Transverse colon (tissue), 4 donors: ENCODE measurements at regions not wholly inside any gene's neighbourhood (a gene's known extent, or its start where the extent isn't known, plus 50 kb on each side); places are given as distances from the start of the nearest gene placed in this dataset.

Experiments
- DNase-seq: peaks from one replicate; pipeline ENCODE4 v3.0.0-alpha.2; 2019
- H3K27ac ChIP-seq, 4 donors: fragments of 200-600 bp; sonication (generic); 2 replicates each; pipeline ENCODE4 v1.5.1; 2016 to 2018; ENCODE audit warnings: inconsistent platforms in 4 of 4
- H3K27me3 ChIP-seq: fragments of 200-600 bp; sonication (generic); 2 replicates; pipeline ENCODE4 v1.5.1; 2017; ENCODE audit warnings: inconsistent platforms
- H3K36me3 ChIP-seq, 4 donors: fragments of 200-600 bp; sonication (generic); 2 replicates each; pipeline ENCODE4 v1.5.1; 2017 to 2019; ENCODE audit warnings: inconsistent platforms in 4 of 4
- H3K4me1 ChIP-seq, 4 donors: fragments of 200-600 bp; sonication (generic); 2 replicates each; pipeline ENCODE4 v1.5.1; 2017 to 2020; ENCODE audit warnings: inconsistent platforms in 4 of 4
- H3K4me3 ChIP-seq, 4 donors: fragments of 200-600 bp; sonication (generic); 1 replicate in 1 of 4; 2 replicates in 3 of 4; pipeline versions ENCODE4 v1.5.1 to v1.6.1; 2017 to 2019; ENCODE audit warnings: inconsistent platforms in 4 of 4
- H3K9me3 ChIP-seq, 2 donors: fragments of 200-600 bp; sonication (generic); 2 replicates each; pipeline ENCODE4 v1.5.1; 2017 to 2019; ENCODE audit warnings: inconsistent platforms in 2 of 2
- CTCF ChIP-seq, 5 experiments: fragments of 200-600 bp in 3 of 5; fragments of 450-650 bp in 2 of 5; sonication (generic) in 3 of 5; IDR thresholded peaks; 1 replicate in 2 of 5; 2 replicates in 3 of 5; pipeline ENCODE4 v1.5.1; 2016 to 2017; ENCODE audit warnings: antibody characterized with exemption in 5 of 5, inconsistent platforms in 3 of 5, mild to moderate bottlenecking in 2 of 5, moderate library complexity in 1 of 5
- EP300 ChIP-seq: sonication (generic); formaldehyde crosslinking; IDR thresholded peaks from one replicate; pipeline ENCODE4 v1.6.1; 2017; ENCODE audit warnings: antibody characterized with exemption, low read depth
- POLR2A ChIP-seq: fragments of 450-650 bp; IDR thresholded peaks from one replicate; pipeline ENCODE4 v1.6.1; 2016; ENCODE audit warnings: antibody characterized with exemption, mild to moderate bottlenecking, moderate library complexity
- POLR2AphosphoS5 ChIP-seq, 3 donors: sonication (generic); formaldehyde crosslinking; IDR thresholded peaks; one replicate each; pipeline ENCODE4 v1.6.1; 2016; ENCODE audit warnings: antibody characterized with exemption in 3 of 3
- WGBS, 2 donors: methylation state at CpG; one replicate each; pipeline ENCODE4 v1.1.5; 2018; ENCODE audit warnings: low coverage in 1 of 2; 5-methylcytosine and 5-hydroxymethylcytosine counted together
- in situ Hi-C, 4 donors: fragments of 200-750 bp; cut with MboI; loops; one replicate each; pipeline versions ENCODE4 v1.15.0 to v1.15.1; 2017; ENCODE audit warnings: low sequenced_read_pairs in 3 of 4, low pct_ligation_motif_present in 1 of 4, low pct_unique_long_range_greater_than_20kb in 1 of 4
- intact Hi-C: fragments of 100-400 bp; cut with DNase I; formaldehyde crosslinking; loops from one replicate; pipeline ENCODE4 v1.15.1; 2023; ENCODE audit warnings: low total_unique reads

GRCh38 chr5:7186818-7187217 lies 209.1 kb upstream of the ADCY2 start:
- in situ Hi-C loops: no loop called here
- DNase-seq: no peak
- 50 to 81% methylated on average over 2 to 3 of the region's 3 CpGs for WGBS, 2 donors
- Histone ChIP-seq H3K27ac (no peak overlapping the region), H3K27me3 (no peaks in the 10 kb centered on the region), H3K9me3 (no peaks in the 10 kb centered on the region), H3K4me1 (peaks cover 0 to 4% (median 0%) of the 10 kb centered on the region in 4 donors), H3K4me3 (no peak overlapping the region), H3K36me3 (no peaks in the 10 kb centered on the region)
- intact Hi-C loops: no loop called here
- TF ChIP-seq CTCF (IDR thresholded peaks at IDR 0.05) (no peak), POLR2A (no peak), EP300 (no peak), POLR2AphosphoS5 (IDR thresholded peaks at IDR 0.05) (no peak)

DNA sequence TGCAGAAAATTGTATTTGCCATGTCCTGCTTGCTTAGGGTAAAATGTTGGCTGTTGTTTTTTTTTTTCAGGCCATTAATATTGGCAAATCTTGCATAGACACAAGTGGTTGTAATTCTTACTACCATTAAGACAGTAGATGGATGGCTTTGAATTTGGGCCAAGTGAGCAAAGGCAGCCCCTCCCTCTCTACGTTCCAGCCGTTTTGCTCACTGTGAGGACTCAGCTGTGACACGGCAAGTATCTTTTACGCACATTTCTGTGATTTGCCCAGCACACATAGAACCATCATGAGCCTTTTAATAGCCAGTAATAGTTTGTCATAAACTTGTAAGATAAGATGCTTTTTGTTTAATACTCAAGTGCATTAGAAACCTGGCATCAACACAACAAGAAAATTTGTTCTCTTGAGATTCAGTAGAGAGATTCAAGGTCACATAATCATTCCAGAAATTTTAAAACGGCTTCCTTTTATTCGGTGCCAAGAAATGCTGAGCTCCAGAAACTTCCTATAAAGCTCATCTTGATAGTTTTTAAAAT lies 205.2 kb upstream of the ADCY2 start:
- 26 to 50% methylated on average over 6 of the region's 6 CpGs for WGBS, 2 donors
- Histone ChIP-seq H3K27ac (no peak overlapping the region), H3K4me1 (no peaks in the 10 kb centered on the region), H3K9me3 (no peaks in the 10 kb centered on the region), H3K36me3 (no peaks in the 10 kb centered on the region), H3K4me3 (no peak overlapping the region), H3K27me3 (no peaks in the 10 kb centered on the region)
- no peak for TF ChIP-seq EP300
- TF ChIP-seq POLR2AphosphoS5 (IDR thresholded peaks at IDR 0.05): no peak
- TF ChIP-seq POLR2A: no peak
- TF ChIP-seq CTCF (IDR thresholded peaks at IDR 0.05): no peak
- intact Hi-C loops (no loop called here), in situ Hi-C loops (no loop called here)
- DNase-seq: no peak

- Histone ChIP-seq H3K27ac (no peak overlapping the region), H3K27me3 (no peaks in the 10 kb centered on the region), H3K9me3 (no peaks in the 10 kb centered on the region), H3K36me3 (no peaks in the 10 kb centered on the region), H3K4me1 (no peaks in the 10 kb centered on the region), H3K4me3 (no peak overlapping the region)
- no peak for DNase-seq
- intact Hi-C loops (no loop called here), in situ Hi-C loops (no loop called here)
- WGBS, 2 donors: 68 to 69% methylated on average over 3 of the region's 3 CpGs
- no peak for TF ChIP-seq POLR2AphosphoS5 (IDR thresholded peaks at IDR 0.05)
- no peak for TF ChIP-seq POLR2A
- TF ChIP-seq CTCF (IDR thresholded peaks at IDR 0.05): no peak
- no peak for TF ChIP-seq EP300
Measured at GRCh38 chr5:7192016-7192415, 203.9 kb upstream of the ADCY2 start.

DNA sequence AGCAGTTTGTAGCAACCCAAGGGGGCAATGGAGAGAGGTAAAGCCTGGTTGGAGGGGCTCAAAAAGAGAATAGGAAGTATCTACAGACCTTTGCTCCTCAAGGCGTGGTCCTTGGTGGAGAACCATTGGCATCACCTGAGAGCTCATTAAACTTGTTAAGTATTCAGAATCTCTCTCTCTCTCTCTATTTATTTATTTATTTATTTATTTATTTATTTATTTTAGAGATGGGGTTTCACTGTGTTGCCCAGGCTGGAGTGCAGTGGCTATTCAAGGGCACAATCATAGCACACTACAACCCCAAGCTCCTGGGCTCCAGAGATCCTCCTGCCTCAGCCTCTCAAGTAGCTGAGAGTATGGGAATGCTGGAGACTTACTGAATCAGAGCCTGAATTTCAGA lies 193.1 kb upstream of the ADCY2 start:
- Histone ChIP-seq H3K4me3 (no peak overlapping the region), H3K4me1 (no peaks in the 10 kb centered on the region), H3K9me3 (no peaks in the 10 kb centered on the region), H3K27ac (no peak overlapping the region), H3K27me3 (no peaks in the 10 kb centered on the region), H3K36me3 (no peaks in the 10 kb centered on the region)
- intact Hi-C loops: no loop called here
- 81 to 100% methylated on average over 1 of the region's 1 CpG for WGBS, 2 donors
- no peak for DNase-seq
- TF ChIP-seq POLR2AphosphoS5 (IDR thresholded peaks at IDR 0.05) (no peak), EP300 (no peak)
- in situ Hi-C loops: no loop called here

DNA sequence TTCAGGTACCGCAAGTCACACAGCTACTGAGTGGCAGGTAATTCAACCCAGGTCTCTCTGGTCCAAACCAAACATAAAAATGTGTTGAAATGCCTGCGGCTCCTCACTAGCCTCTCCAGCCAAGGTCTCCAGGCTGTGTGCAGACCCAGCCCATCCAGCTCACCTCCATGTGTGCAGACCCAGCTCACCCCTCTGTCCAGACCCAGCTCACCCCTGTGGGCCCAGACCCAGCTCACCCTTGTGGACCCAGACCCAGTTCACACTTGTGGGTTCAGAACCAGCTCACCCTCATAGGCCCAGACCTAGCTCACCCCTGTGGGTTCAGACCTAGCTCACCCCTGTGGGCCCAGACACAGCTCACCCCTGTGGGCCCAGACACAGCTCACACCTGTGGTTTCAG lies 188.0 kb upstream of the ADCY2 start:
- Histone ChIP-seq H3K4me1 (peaks cover 3 to 15% (median 10%) of the 10 kb centered on the region in 4 donors), H3K27ac (no peak overlapping the region), H3K36me3 (no peaks in the 10 kb centered on the region), H3K9me3 (no peaks in the 10 kb centered on the region), H3K4me3 (no peak overlapping the region), H3K27me3 (no peaks in the 10 kb centered on the region)
- in situ Hi-C loops: no loop called here
- DNase-seq: no peak
- intact Hi-C loops: no loop called here
- TF ChIP-seq POLR2A (no peak), POLR2AphosphoS5 (IDR thresholded peaks at IDR 0.05) (no peak), EP300 (no peak), CTCF (IDR thresholded peaks at IDR 0.05) (no peak)
- 81% methylated on average over 2 of the region's 2 CpGs; no CpG with 5 or more reads in 1 of the 2 donors for WGBS, 2 donors
